Lung (tissue), 11 donors: ENCODE measurements at regions not wholly inside any gene's neighbourhood (a gene's known extent, or its start where the extent isn't known, plus 50 kb on each side); places are given as distances from the start of the nearest gene placed in this dataset.

Source experiments
- ATAC-seq: fragments of 200-7000 bp; cut with Tn5 transposase; one replicate; pipeline ENCODE4 v1.9.1; 2020; ENCODE audit warnings: moderate number of reproducible peaks; ENCODE audit not compliant: insufficient read depth, low FRiP score
- DNase-seq, 3 donors: peaks; one replicate each; pipeline ENCODE4 v3.0.0-alpha.2; 2013 to 2017
- H3K27ac ChIP-seq, 2 donors: one replicate each; pipeline ENCODE4 v1.5.1; 2013; ENCODE audit warnings: mild to moderate bottlenecking in 2 of 2, moderate library complexity in 2 of 2, control low read depth in 1 of 2, inconsistent platforms in 1 of 2, low read depth in 1 of 2, low read length in 1 of 2
- H3K27me3 ChIP-seq, 3 donors: one replicate each; pipeline ENCODE4 v1.5.1; 2013; ENCODE audit warnings: low read length in 2 of 3; ENCODE audit not compliant: control insufficient read depth in 3 of 3, insufficient read depth in 3 of 3
- H3K36me3 ChIP-seq, 4 donors: one replicate each; pipeline ENCODE4 v1.5.1; 2013; ENCODE audit warnings: low read length in 4 of 4, mild to moderate bottlenecking in 1 of 4, moderate library complexity in 1 of 4; ENCODE audit not compliant: control insufficient read depth in 4 of 4, insufficient read depth in 4 of 4
- H3K4me1 ChIP-seq, 5 donors: one replicate each; pipeline ENCODE4 v1.5.1; 2013; ENCODE audit warnings: low read length in 5 of 5, mild to moderate bottlenecking in 2 of 5, moderate library complexity in 1 of 5; ENCODE audit not compliant: control insufficient read depth in 5 of 5, insufficient read depth in 5 of 5
- H3K4me3 ChIP-seq: one replicate; pipeline ENCODE4 v1.5.1; 2013; ENCODE audit warnings: mild to moderate bottlenecking, control low read depth, moderate library complexity
- H3K9ac ChIP-seq, 2 donors: one replicate each; pipeline ENCODE4 v1.5.1; 2013; ENCODE audit warnings: low read length in 2 of 2, control low read depth in 1 of 2; ENCODE audit not compliant: insufficient read depth in 1 of 2
- H3K9me3 ChIP-seq, 4 donors: one replicate each; pipeline ENCODE4 v1.5.1; 2013; ENCODE audit warnings: low read length in 3 of 4, mild to moderate bottlenecking in 1 of 4, moderate library complexity in 1 of 4; ENCODE audit not compliant: control insufficient read depth in 4 of 4, insufficient read depth in 3 of 4
- WGBS, 2 donors: extraction: QIAGEN DNeasy Blood & Tissue Kit; methylation state at CpG; one replicate each; pipeline ENCODE4 v1.1.7; 2013; 5-methylcytosine and 5-hydroxymethylcytosine counted together
- TF ChIP-seq, protein P1 (sequence below): IDR thresholded peaks from 2 replicates; pipeline ENCODE4 v1.5.1; 2012; ENCODE audit warnings: mild to moderate bottlenecking; ENCODE audit errors: control extremely low read depth, extremely low read depth
- donor health status: control.
- donor health status: control.
- donor health status: Bipolar disorder and iron deficiency.
- donor health status: healthy.
- donor health status: DM: yes; HTN: yes; CAD: no.

DNA sequence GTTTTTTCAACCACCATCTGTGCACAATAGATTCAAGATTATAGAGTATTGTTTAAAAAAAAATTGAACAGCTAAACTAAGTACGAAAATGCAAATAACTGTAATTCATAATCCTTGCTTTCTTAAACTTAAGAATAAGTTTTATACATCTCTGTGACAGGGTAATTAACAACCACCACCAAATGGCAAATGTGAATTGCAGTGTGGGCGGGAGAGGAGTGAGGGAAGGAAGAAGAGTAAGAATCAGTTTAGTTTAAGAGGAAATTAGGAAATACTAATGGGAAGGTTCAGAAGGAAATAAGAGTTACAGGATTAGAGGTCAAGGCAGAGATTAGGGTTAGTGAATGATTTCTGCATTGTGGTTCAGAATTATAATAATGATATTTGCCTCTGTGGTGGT, 430.9 kb downstream of the SPRY1 start:
- Histone ChIP-seq H3K27ac (peak overlapping the region in 1 of 2 donors; percentile 17), H3K27me3 (no peaks in the 10 kb centered on the region), H3K4me3 (no peak overlapping the region), H3K36me3 (no peaks in the 10 kb centered on the region), H3K9ac (no peak overlapping the region), H3K4me1 (peaks cover 0 to 25% (median 10%) of the 10 kb centered on the region in 5 donors), H3K9me3 (no peaks in the 10 kb centered on the region)
- WGBS, 2 donors, result 84 to 92% methylated on average over 2 of the region's 2 CpGs
- TF ChIP-seq, protein P1, sequence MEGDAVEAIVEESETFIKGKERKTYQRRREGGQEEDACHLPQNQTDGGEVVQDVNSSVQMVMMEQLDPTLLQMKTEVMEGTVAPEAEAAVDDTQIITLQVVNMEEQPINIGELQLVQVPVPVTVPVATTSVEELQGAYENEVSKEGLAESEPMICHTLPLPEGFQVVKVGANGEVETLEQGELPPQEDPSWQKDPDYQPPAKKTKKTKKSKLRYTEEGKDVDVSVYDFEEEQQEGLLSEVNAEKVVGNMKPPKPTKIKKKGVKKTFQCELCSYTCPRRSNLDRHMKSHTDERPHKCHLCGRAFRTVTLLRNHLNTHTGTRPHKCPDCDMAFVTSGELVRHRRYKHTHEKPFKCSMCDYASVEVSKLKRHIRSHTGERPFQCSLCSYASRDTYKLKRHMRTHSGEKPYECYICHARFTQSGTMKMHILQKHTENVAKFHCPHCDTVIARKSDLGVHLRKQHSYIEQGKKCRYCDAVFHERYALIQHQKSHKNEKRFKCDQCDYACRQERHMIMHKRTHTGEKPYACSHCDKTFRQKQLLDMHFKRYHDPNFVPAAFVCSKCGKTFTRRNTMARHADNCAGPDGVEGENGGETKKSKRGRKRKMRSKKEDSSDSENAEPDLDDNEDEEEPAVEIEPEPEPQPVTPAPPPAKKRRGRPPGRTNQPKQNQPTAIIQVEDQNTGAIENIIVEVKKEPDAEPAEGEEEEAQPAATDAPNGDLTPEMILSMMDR, result no peak
- ATAC-seq (no peak), DNase-seq (no peak)

- Histone ChIP-seq H3K9me3 (no peaks in the 10 kb centered on the region), H3K9ac (no peak overlapping the region), H3K36me3 (no peaks in the 10 kb centered on the region), H3K27me3 (no peaks in the 10 kb centered on the region), H3K27ac (peak overlapping the region; percentile 7 to 99), H3K4me3 (no peak overlapping the region), H3K4me1 (peaks cover 0 to 37% (median 14%) of the 10 kb centered on the region in 5 donors)
- DNase-seq, result peak; percentile 59 to 84 (median 78)
- no peak for ATAC-seq
- WGBS, 2 donors, result 84 to 93% methylated on average over 6 of the region's 6 CpGs
- TF ChIP-seq, protein P1, result no peak
Observed at GRCh38 chr4:123830930-123831329, 434.3 kb downstream of the SPRY1 start.

DNA sequence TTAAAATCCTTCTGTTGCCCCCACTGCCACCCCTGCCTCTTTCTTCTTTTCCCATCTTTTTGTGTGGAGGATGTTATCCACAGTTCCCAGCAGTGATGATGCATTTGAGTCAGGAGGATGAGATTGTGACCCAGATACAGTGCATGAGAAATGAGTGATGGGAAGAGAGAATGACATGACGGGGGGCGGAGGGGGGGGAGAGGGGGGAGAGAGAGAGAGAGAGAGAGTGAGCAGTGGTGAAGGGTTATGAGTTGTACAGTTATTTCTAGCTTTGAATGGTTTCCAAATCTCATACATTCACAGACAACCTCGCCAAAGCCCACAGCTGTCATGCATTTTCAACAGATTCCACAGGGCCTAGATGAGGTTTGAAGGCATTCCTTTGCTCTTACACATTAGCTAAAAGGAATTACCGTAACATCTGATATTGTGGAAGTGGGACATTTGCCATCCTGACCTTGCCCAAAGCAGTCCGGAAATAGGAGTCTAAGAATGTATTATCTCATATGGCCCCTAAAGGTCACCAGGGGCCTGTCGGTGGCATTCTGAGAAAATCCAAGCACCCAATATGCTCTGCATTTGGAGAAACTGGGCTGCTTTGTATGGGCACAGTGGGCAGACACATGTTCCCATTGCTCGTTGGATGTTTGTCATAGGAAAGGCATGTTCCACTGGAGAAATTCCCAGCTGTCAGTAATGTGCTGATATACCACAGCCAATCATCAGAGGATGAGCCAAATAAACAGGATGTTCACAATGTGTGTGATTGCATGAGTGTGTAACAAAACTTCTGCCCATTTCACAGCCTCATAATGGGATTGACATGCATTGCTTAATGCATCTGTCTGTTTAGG, 435.8 kb downstream of the SPRY1 start:
- TF ChIP-seq, protein P1, result no peak
- ATAC-seq (peak; percentile 74), DNase-seq (peak; percentile 95 to 99 (median 99))
- no peaks in the 10 kb centered on the region for H3K9me3 ChIP-seq
- peak overlapping the region; percentile 61 to 99 for H3K27ac ChIP-seq
- H3K36me3 ChIP-seq, result no peaks in the 10 kb centered on the region
- H3K9ac ChIP-seq, result peak overlapping the region in 1 of 2 donors; percentile 34
- H3K4me1 ChIP-seq, result peaks cover 0 to 41% (median 12%) of the 10 kb centered on the region in 5 donors
- H3K27me3 ChIP-seq, result no peaks in the 10 kb centered on the region
- H3K4me3 ChIP-seq, result no peak overlapping the region
- 60 to 81% methylated on average over 7 of the region's 7 CpGs for WGBS, 2 donors
